HUES48 (cell line): ENCODE measurements at regions not wholly inside any gene's neighbourhood (a gene's known extent, or its start where the extent isn't known, plus 50 kb on each side); places are given as distances from the start of the nearest gene placed in this dataset.
"Not testable (repeated sequence)": the region's sequence is repeated elsewhere in the genome, so short reads cannot be mapped to it uniquely, and the experiment has no call there.

Experiments
- H3K27ac ChIP-seq: one replicate; pipeline ENCODE4 v1.7.0; 2013; ENCODE audit warnings: low read depth, low read length, inconsistent platforms
- H3K27me3 ChIP-seq: 2 replicates; pipeline ENCODE4 v1.6.1; 2013; ENCODE audit warnings: mild to moderate bottlenecking, low read length; ENCODE audit not compliant: control insufficient read depth, insufficient read depth
- H3K36me3 ChIP-seq: 2 replicates; pipeline ENCODE4 v1.6.1; 2013; ENCODE audit warnings: low read length; ENCODE audit not compliant: control insufficient read depth, insufficient read depth
- H3K4me1 ChIP-seq: 2 replicates; pipeline ENCODE4 v1.6.1; 2013; ENCODE audit warnings: mild to moderate bottlenecking, low read length; ENCODE audit not compliant: control insufficient read depth, insufficient read depth
- H3K4me3 ChIP-seq: 2 replicates; pipeline ENCODE4 v1.5.1; 2013; ENCODE audit warnings: mild to moderate bottlenecking, low read depth, low read length
- H3K9ac ChIP-seq: 2 replicates; pipeline ENCODE4 v1.6.1; 2013; ENCODE audit warnings: mild to moderate bottlenecking, low read depth, low read length, moderate library complexity
- H3K9me3 ChIP-seq: 2 replicates; pipeline ENCODE4 v1.6.1; 2013; ENCODE audit warnings: low read length; ENCODE audit not compliant: control insufficient read depth, insufficient read depth

DNA sequence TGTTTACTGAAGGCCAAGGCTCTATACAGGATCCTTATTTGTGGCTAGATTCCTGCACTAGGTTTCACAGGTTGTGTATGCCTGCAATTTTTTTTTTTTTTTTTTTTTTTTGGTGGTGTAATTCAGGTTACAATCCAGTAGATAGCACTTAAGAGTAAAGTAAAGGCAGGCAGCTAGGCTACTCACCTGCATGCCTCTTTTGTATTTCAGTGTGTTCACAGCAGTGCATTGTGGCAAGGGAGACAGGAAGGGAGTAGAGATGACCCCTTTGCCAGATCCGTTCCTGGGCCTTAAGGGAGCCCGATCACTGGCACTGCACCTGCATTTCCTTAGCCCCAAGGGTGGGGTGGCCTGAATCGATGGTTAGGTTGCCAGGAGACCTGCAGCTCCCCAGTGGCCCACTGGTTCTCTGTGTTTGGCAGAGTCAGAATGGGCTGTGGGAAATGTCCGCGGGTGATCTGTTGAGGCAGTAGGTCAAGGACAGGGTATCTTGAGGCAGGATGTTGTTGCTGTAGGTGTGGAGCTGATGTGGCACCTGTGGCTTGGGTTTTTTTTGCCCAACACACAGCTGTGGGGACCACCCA lies 374.9 kb upstream of the AADAT start:
- no peaks in the 10 kb centered on the region for H3K27me3 ChIP-seq

DNA sequence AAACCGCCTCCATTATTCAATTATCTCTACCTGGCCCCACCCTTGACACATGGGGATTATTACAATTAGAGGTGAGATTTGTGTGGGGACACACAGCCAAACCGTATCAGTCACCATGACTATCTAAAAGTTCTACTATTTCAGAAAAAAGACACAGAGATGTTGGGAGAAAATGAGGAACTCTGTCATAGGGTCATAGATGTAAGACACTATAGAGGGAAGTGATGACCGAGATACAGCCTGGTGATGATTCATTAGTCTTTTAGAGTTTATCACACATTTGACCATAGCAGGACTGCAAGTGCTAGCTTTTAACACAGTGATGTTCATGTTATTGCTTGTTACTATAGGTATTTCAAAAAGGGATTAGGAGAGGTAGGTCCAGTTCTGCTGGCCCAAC lies 357.0 kb upstream of the AADAT start:
- H3K9me3 ChIP-seq: no peaks in the 10 kb centered on the region
- H3K4me3 ChIP-seq: no peak overlapping the region
- H3K27me3 ChIP-seq: no peaks in the 10 kb centered on the region
- H3K9ac ChIP-seq: no peak overlapping the region
- H3K27ac ChIP-seq: no peak overlapping the region
- H3K36me3 ChIP-seq: no peaks in the 10 kb centered on the region
- no peaks in the 10 kb centered on the region for H3K4me1 ChIP-seq

More for the DNA sequence above, 374.9 kb upstream of the AADAT start:
- no peak overlapping the region for H3K9ac ChIP-seq
- no peak overlapping the region for H3K27ac ChIP-seq
- H3K36me3 ChIP-seq: no peaks in the 10 kb centered on the region
- H3K4me1 ChIP-seq: no peaks in the 10 kb centered on the region
- no peaks in the 10 kb centered on the region for H3K9me3 ChIP-seq
- H3K4me3 ChIP-seq: no peak overlapping the region

DNA sequence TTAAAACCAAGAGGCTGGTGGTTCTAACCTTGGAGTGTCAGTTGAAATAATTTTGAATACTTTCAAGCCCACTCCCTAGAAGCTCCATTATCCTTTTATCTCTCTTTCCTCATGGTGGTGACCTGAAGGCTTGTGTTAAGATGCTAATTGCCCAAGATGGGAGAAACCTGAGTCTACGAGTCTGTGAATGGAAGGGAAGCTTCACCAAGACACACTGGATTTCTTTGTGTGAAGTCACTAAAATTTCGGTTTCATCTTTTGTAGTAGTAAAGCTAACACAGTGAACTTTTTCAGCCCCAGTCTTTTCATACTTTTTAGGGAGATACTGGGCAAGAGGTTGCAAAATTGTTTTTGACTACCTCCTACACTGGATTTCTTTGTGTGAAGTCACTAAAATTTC lies 351.4 kb upstream of the AADAT start:
- not testable (repeated sequence) for H3K27ac ChIP-seq, H3K4me1 ChIP-seq, H3K36me3 ChIP-seq, H3K9ac ChIP-seq, H3K27me3 ChIP-seq, H3K4me3 ChIP-seq, H3K9me3 ChIP-seq

DNA sequence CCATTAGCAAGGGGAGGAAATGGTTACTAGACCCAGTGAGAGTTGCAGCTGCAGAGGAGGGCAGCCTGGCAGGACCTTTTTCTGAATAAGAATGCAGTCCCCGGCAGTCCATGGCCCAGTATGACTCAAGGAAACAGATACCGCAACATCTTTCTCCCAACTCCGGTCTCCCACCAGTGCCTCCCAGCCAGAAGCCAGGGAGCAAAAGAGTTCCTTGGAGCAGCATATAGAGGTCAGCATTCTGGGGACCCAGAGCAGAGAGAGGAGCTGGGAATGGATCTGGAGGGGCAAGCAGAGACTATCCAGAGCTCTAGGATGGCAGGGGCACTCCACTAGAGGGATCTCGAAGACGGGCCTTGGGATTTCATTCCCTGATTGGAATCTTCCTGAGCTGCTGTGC lies 339.2 kb upstream of the AADAT start:
- H3K36me3 ChIP-seq: no peaks in the 10 kb centered on the region
- H3K9me3 ChIP-seq: no peaks in the 10 kb centered on the region
- no peak overlapping the region for H3K9ac ChIP-seq
- no peak overlapping the region for H3K27ac ChIP-seq
- H3K27me3 ChIP-seq: no peaks in the 10 kb centered on the region
- peaks cover 5% of the 10 kb centered on the region; the same call in 1 of the 2 replicates for H3K4me1 ChIP-seq
- no peak overlapping the region for H3K4me3 ChIP-seq

DNA sequence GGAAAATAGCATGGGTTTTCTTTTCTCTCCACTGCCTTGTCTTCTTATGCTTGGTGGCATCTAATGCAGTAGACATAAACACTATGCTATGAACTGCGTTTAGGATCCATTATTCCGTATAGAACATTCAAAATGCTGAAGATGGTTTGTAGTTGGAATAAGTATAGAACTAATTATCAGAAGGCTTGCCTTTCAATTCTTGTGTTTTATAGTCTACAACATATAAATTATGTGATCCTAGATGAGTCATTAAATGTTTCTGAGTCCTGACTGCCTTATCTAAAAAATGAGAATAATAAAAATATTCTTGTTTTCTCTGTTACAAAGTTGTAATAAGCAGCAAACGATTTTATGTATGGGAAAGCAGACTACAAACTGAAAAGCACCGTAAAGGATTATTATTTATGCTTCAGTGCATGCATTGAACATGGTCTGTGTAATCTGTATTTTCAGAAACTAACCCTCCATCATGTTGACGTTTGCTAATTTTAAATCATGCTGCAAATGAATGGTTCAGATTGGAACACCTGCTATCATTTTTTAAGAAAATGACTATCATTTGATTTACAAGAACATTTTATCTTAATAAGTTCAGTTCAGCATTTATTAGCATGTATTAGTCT lies 335.9 kb upstream of the AADAT start:
- H3K27ac ChIP-seq: no peak overlapping the region
- peaks cover 5% of the 10 kb centered on the region; the same call in 1 of the 2 replicates for H3K4me1 ChIP-seq
- H3K9ac ChIP-seq: no peak overlapping the region
- H3K4me3 ChIP-seq: no peak overlapping the region
- no peaks in the 10 kb centered on the region for H3K27me3 ChIP-seq
- H3K36me3 ChIP-seq: no peaks in the 10 kb centered on the region
- no peaks in the 10 kb centered on the region for H3K9me3 ChIP-seq

DNA sequence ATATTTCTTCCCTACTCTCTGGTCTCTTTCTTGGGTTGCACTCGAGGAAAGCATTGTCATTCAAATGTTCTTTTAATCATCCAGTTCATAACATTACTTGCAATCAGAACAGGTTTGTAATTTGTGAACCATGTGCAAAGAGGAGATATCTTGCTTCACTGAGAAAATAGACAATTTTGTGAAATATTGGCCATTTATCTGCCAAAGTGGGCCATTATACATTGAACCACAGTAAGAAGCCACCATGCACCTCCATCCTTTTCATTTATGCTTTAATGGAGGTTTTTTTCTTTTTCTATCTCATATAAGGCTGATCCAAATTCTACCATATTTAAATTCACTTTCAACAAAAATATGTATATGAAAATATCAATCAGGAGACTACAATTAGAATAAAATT lies 335.3 kb upstream of the AADAT start:
- peaks cover 5% of the 10 kb centered on the region; the same call in 1 of the 2 replicates for H3K4me1 ChIP-seq
- H3K27me3 ChIP-seq: no peaks in the 10 kb centered on the region
- H3K36me3 ChIP-seq: no peaks in the 10 kb centered on the region
- no peak overlapping the region for H3K9ac ChIP-seq
- H3K27ac ChIP-seq: no peak overlapping the region
- no peak overlapping the region for H3K4me3 ChIP-seq
- no peaks in the 10 kb centered on the region for H3K9me3 ChIP-seq

DNA sequence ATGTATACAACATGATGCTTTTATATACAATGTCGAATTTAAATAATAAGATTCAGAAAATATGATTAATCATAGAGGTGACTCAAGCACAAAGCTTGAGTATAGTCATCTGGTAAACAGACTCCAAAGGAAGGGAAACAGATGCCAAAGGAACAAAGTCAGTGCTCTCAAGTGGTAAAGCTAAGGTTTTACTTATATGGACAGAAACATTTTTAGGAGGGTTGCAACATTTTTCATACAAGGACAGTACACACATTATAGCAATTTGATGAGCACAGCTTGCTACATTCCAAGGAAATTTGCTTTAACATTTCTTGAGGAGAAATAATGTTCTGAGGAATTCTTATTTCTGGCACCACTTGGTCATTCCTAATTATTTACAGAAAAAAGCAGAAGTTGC lies 333.4 kb upstream of the AADAT start:
- Histone ChIP-seq H3K9ac (no peak overlapping the region), H3K9me3 (no peaks in the 10 kb centered on the region), H3K27me3 (no peaks in the 10 kb centered on the region), H3K27ac (no peak overlapping the region), H3K4me1 (no peaks in the 10 kb centered on the region), H3K4me3 (no peak overlapping the region), H3K36me3 (no peaks in the 10 kb centered on the region)

DNA sequence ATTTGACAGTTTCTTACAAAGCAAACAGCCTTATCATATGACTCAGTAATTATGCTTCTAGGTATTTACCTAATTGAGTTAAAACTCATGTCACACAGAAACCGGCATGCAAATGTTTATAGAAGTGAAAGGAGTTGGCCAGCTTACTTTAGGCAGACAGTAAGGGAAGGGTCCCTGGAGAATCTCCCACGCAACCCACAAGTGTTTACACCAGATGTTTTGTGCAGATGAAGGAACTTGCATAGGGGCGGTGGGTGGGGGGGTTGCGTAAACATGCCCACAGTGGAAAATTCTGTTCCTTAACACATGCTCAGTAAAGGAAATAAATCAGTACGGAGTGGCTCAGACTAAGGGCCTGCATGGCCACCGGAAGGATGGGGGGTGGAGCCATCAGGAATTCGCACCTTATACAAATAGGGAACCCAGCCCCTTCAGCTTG lies 330.5 kb upstream of the AADAT start:
- no peak overlapping the region for H3K27ac ChIP-seq
- no peak overlapping the region for H3K4me3 ChIP-seq
- H3K4me1 ChIP-seq: no peaks in the 10 kb centered on the region
- no peaks in the 10 kb centered on the region for H3K27me3 ChIP-seq
- no peaks in the 10 kb centered on the region for H3K36me3 ChIP-seq
- H3K9me3 ChIP-seq: no peaks in the 10 kb centered on the region
- no peak overlapping the region for H3K9ac ChIP-seq

DNA sequence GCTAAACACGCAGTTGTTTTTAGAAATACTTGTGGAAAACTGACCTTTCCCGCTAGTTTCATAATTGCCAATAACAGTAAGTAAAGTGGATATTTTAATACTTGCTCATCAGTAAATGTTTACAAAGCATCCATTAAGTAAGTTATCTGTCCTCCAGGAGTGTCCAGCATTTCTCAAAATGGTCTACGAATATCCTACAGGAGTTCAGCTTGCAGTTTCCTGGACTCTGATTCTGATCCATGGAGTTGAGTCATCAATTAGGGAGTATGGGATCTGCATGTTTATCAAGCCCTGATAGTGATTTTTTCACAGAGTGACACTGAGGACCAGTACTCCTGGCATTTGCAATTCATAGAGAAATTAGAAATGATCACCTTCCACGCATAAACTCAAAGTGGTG lies 325.2 kb upstream of the AADAT start:
- Histone ChIP-seq H3K9me3 (no peaks in the 10 kb centered on the region), H3K27me3 (no peaks in the 10 kb centered on the region), H3K4me3 (no peak overlapping the region), H3K36me3 (no peaks in the 10 kb centered on the region), H3K4me1 (no peaks in the 10 kb centered on the region), H3K27ac (no peak overlapping the region), H3K9ac (no peak overlapping the region)

DNA sequence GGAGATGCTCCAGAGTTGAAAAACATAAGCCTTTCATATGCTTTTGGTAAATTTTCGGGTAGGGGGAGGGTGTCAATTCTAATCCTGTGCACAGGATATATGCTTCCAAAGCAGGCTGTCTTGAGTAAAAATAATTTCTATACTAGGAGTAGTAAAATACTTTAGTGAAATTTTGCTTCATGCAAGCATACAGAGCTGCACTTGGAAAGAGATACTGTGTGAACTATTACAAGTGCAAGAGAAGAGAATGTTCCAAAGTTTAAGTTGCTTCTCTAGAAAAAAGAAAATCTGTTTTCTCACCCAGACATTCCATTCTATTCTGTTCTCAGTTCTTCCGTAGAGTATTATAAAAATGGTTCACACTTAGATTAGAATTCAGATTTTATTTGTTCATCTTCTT lies 324.6 kb upstream of the AADAT start:
- Histone ChIP-seq H3K36me3 (no peaks in the 10 kb centered on the region), H3K4me1 (no peaks in the 10 kb centered on the region), H3K9ac (no peak overlapping the region), H3K27me3 (no peaks in the 10 kb centered on the region), H3K27ac (no peak overlapping the region), H3K9me3 (no peaks in the 10 kb centered on the region), H3K4me3 (no peak overlapping the region)

DNA sequence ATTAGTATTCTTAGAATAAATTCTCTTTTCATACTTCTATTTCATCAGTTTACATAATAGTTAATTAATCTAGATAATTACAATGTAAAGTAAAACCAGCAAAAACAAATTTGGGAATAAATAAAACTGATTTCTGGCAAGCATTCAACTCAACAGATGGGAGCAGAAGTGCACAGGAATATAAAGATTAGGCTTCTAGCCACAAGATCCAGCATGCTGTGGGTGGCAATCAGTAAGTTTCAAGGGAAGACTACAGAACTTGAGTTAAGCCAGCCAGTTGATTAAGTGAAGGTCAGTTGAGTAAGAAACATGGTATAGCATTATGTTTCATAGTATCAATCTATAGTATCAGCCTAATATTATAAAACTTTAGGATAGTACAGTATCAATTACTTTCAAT lies 324.2 kb upstream of the AADAT start:
- Histone ChIP-seq H3K9ac (no peak overlapping the region), H3K4me1 (no peaks in the 10 kb centered on the region), H3K27ac (no peak overlapping the region), H3K36me3 (no peaks in the 10 kb centered on the region), H3K9me3 (no peaks in the 10 kb centered on the region), H3K4me3 (no peak overlapping the region), H3K27me3 (no peaks in the 10 kb centered on the region)
